ENCODE measurements at regions not wholly inside any gene's neighbourhood (a gene's known extent, or its start where the extent isn't known, plus 50 kb on each side); places are given as distances from the start of the nearest gene placed in this dataset.

DNA sequence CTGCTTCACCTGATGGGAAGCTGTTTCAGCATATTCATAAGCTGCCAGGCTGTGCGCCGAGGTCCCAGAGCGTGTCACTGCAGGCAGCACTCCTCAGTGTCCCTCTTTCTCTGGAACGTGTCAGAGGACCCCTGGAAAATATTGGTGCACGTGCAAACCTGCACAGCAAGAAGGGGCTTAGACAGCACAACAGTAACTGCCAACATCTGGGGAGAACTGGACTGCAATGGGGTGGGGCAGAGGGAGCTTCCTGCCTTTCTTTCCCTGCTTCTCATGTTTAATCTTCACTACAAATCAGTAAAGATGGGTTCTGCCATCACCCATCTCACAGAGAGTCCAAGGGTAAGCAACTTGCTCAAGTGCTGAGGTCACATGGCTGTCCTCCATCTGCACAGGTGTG lies 86.5 kb upstream of the GPR26 start:
- TF ChIP-seq, protein P1, sequence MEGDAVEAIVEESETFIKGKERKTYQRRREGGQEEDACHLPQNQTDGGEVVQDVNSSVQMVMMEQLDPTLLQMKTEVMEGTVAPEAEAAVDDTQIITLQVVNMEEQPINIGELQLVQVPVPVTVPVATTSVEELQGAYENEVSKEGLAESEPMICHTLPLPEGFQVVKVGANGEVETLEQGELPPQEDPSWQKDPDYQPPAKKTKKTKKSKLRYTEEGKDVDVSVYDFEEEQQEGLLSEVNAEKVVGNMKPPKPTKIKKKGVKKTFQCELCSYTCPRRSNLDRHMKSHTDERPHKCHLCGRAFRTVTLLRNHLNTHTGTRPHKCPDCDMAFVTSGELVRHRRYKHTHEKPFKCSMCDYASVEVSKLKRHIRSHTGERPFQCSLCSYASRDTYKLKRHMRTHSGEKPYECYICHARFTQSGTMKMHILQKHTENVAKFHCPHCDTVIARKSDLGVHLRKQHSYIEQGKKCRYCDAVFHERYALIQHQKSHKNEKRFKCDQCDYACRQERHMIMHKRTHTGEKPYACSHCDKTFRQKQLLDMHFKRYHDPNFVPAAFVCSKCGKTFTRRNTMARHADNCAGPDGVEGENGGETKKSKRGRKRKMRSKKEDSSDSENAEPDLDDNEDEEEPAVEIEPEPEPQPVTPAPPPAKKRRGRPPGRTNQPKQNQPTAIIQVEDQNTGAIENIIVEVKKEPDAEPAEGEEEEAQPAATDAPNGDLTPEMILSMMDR (IDR thresholded peaks at IDR 0.05; ENCODE audit: borderline replicate concordance, extremely low read depth, low read length, poor library complexity, severe bottlenecking), result no peak
- no peak for TF ChIP-seq EZH2 (IDR thresholded peaks at IDR 0.05; ENCODE audit: borderline replicate concordance, low read depth, low read length, severe bottlenecking)

Measured in DND-41 (cell line).